ENCODE measurements at regions not wholly inside any gene's neighbourhood (a gene's known extent, or its start where the extent isn't known, plus 50 kb on each side); places are given as distances from the start of the nearest gene placed in this dataset.

DNA sequence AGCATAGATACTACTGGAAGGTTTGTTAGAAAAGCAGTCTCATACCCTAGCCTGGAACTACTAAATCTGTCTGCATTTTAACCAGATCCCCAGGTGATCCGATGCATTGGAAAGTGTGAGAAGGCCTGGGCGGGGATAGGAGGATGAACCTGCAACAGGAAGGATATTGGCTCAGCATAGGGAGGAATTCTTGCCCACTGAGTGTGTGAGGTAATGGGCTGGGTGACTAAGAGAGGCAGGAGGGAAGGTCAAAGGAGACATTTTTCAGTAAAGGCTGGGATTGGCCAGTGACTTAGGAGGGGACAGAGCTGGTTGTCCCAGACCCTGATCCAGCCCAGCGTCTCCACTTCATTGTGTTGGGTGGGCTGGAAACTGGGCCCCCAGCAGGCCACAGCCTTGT, 191.0 kb upstream of the LRFN2 start:
- no peak overlapping the region for H3K4me3 ChIP-seq
- DNase-seq (ENCODE audit: low spot score), result no peak
- H3K27ac ChIP-seq, result no peak overlapping the region
- TF ChIP-seq, protein P1, sequence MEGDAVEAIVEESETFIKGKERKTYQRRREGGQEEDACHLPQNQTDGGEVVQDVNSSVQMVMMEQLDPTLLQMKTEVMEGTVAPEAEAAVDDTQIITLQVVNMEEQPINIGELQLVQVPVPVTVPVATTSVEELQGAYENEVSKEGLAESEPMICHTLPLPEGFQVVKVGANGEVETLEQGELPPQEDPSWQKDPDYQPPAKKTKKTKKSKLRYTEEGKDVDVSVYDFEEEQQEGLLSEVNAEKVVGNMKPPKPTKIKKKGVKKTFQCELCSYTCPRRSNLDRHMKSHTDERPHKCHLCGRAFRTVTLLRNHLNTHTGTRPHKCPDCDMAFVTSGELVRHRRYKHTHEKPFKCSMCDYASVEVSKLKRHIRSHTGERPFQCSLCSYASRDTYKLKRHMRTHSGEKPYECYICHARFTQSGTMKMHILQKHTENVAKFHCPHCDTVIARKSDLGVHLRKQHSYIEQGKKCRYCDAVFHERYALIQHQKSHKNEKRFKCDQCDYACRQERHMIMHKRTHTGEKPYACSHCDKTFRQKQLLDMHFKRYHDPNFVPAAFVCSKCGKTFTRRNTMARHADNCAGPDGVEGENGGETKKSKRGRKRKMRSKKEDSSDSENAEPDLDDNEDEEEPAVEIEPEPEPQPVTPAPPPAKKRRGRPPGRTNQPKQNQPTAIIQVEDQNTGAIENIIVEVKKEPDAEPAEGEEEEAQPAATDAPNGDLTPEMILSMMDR (IDR thresholded peaks at IDR 0.05), result no peak

DNA sequence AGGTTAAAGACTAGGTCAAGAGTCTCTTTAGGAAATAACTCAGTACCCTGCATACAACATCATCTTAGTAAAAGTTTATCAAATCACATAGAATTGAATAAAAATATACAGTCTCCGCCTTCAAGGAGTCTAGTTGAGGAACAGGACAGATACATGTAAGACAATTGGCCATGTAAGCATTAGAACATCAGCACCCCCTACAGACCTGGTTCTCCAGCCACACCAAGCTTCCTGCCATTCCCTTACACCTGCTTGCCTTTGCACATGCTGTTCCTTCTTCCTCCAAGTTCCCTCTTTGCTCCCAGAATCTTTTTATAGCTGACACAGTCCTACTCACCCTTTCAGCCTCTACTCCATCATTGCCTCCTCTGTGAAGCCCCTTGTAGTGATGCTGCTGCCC, 187.8 kb upstream of the LRFN2 start:
- Histone ChIP-seq H3K27ac (no peak overlapping the region), H3K4me3 (no peak overlapping the region)
- no peak for DNase-seq (ENCODE audit: low spot score)
- TF ChIP-seq, protein P1 (IDR thresholded peaks at IDR 0.05), result no peak

DNA sequence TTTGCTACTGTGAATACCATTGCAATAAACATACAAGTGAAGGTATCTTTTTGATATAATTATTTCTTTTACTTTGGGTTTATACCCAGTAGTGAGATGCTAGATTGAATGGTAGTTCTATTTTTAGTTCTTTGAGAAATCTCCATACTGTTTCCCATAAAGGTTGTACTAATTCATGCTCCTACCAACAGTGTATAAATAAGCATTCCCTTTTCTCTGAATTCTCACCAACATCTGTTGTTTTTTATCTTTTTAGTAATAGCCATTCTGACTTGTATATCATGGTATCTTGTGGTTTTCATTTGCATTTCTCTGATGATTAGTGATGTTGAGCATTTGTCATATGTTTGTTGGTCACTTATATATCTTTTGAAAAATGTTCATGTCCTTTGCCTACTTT, 183.6 kb upstream of the LRFN2 start:
- TF ChIP-seq, protein P1 (IDR thresholded peaks at IDR 0.05), result no peak
- no peak overlapping the region for H3K27ac ChIP-seq
- no peak overlapping the region for H3K4me3 ChIP-seq
- no peak for DNase-seq (ENCODE audit: low spot score)

DNA sequence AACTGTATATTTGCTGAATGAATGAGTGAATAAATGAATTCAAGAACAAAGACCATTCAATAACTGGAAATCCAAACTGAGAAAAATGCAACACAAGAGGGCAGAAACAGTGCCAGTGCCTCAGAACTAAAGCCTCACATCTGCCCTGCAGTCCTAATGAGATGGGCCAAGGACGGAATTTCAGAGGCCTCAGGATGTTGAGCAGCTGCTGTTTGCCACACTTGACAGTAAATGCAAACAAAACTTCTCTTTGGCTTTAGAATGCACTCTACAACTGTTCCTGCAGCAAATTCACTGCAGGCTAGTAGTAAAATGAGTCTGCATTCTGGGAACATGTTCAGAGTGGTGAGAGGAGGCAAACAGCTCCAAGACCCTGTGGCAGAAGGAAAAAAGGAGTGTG, 177.6 kb upstream of the LRFN2 start:
- TF ChIP-seq, protein P1 (IDR thresholded peaks at IDR 0.05), result no peak
- no peak overlapping the region for H3K4me3 ChIP-seq
- H3K27ac ChIP-seq, result no peak overlapping the region
- DNase-seq (ENCODE audit: low spot score), result no peak

DNA sequence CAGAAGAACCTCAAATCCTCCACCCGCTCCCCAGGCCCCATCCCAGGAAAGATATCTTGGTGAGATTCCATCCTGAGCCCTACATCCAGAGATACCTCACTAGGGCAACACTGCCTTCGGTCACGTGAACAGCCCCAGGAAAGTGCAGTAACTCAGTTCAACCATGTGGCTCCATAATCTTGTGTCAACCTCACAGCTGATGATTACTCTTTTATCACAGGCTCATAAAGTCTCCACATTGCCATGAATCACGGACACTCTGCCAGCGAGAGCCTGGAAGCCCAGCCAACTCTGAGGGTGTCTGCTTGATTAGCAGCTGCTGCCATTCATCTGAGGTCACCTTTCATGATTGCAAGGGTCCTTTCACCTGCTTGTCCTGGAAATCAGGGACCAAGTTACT, 175.8 kb upstream of the LRFN2 start:
- TF ChIP-seq, protein P1 (IDR thresholded peaks at IDR 0.05), result no peak
- no peak for DNase-seq (ENCODE audit: low spot score)
- Histone ChIP-seq H3K4me3 (no peak overlapping the region), H3K27ac (no peak overlapping the region)

DNA sequence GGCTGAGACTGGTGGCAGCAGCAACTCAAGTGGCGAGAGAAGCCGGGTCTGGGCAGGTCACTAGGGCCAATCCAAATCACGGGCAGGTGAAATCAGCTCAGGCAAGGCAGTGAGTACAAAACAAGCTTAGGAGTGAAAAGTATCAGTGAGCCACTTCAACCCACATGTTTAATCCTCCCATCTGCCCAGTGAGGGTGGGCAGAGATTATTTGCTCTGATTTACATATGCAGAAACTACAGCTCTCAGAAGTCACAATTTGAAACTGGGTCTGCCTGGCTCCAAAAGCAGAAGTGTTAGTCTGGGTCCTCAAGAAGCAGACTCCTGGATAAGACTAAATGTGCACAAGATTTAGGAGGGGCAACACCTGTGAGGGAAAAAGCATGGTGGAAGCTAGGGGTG, 173.7 kb upstream of the LRFN2 start:
- DNase-seq (ENCODE audit: low spot score), result no peak
- TF ChIP-seq, protein P1 (IDR thresholded peaks at IDR 0.05), result no peak
- H3K4me3 ChIP-seq, result no peak overlapping the region
- no peak overlapping the region for H3K27ac ChIP-seq

DNA sequence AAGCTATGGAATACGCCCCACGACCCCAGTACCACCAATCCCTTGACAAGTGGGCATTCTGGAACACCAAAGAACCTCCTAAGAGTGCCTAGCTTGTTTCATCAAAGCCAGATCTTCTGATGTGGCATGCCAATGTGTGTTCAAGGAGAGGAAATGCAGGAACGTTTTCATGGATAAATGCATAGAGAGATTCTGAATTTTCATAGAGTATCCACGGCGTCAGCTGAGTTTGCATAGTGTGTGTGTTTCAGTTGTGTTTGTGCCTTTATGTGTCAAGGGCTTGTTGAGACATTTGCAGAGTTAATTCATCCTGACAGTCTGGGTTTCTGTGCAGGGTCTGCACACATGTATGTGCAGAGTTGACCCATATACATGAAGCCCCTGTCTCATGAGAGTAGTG, 172.7 kb upstream of the LRFN2 start:
- no peak for DNase-seq (ENCODE audit: low spot score)
- H3K27ac ChIP-seq, result no peak overlapping the region

More for the DNA sequence above, 172.7 kb upstream of the LRFN2 start:
- TF ChIP-seq, protein P1 (IDR thresholded peaks at IDR 0.05), result no peak
- no peak overlapping the region for H3K4me3 ChIP-seq

Data from coronary artery (tissue), 2 donors.